Midbrain (tissue), 1 donor: ENCODE measurements at regions not wholly inside any gene's neighbourhood (a gene's known extent, or its start where the extent isn't known, plus 50 kb on each side); places are given as distances from the start of the nearest gene placed in this dataset.

ENCODE experiments used
- DNase-seq: peaks from one replicate; lab custom pipeline; 2025; lab: John Stamatoyannopoulos, UW

GRCh38 chr9:84177407-84177806 is 163.2 kb downstream of the SLC28A3 start:
- no peak for DNase-seq

- no peak for DNase-seq
Observed at GRCh38 chr9:84179531-84179930, 161.0 kb downstream of the SLC28A3 start.

- no peak for DNase-seq
Observed at GRCh38 chr9:84187090-84187489, 153.5 kb downstream of the SLC28A3 start.

- DNase-seq: no peak
Observed at GRCh38 chr9:84189904-84190303, 150.7 kb downstream of the SLC28A3 start.

- DNase-seq: no peak
Observed at GRCh38 chr9:84190411-84190810, 150.1 kb downstream of the SLC28A3 start.

- DNase-seq: no peak
Observed at GRCh38 chr9:84206801-84207370, 133.7 kb downstream of the SLC28A3 start.

- peak; percentile 19 for DNase-seq
Observed at GRCh38 chr9:84207491-84207951, 133.0 kb downstream of the SLC28A3 start.

- DNase-seq: no peak
Observed at GRCh38 chr9:84212246-84212645, 128.3 kb downstream of the SLC28A3 start.

GRCh38 chr9:84212982-84213381 is 127.6 kb downstream of the SLC28A3 start:
- DNase-seq: no peak

GRCh38 chr9:84216151-84216550 is 124.4 kb downstream of the SLC28A3 start:
- DNase-seq: no peak

- no peak for DNase-seq
Observed at GRCh38 chr9:84218322-84218721, 122.2 kb downstream of the SLC28A3 start.

GRCh38 chr9:84224246-84224645 is 116.3 kb downstream of the SLC28A3 start:
- no peak for DNase-seq
